ENCODE measurements at regions not wholly inside any gene's neighbourhood (a gene's known extent, or its start where the extent isn't known, plus 50 kb on each side); places are given as distances from the start of the nearest gene placed in this dataset.
"Not testable (repeated sequence)": the region's sequence is repeated elsewhere in the genome, so short reads cannot be mapped to it uniquely, and the experiment has no call there.

GRCh38 chr16:59331708-59332107 is 597.6 kb upstream of the GOT2 start:
- H3K4me1 ChIP-seq (ENCODE audit: control insufficient read depth in 3 of 3, insufficient read depth in 2 of 3, low read depth in 1 of 3, low read length in 2 of 3); H3K9me3 ChIP-seq (ENCODE audit: control insufficient read depth in 2 of 2, insufficient read depth in 1 of 2, low read depth in 1 of 2, low read length in 1 of 2); H3K4me3 ChIP-seq (ENCODE audit: low read depth in 1 of 3, low read length in 3 of 3); H3K27ac ChIP-seq (ENCODE audit: low read depth in 1 of 3, low read length in 2 of 3); DNase-seq; H3K36me3 ChIP-seq (ENCODE audit: control insufficient read depth in 3 of 3, insufficient read depth in 2 of 3, low read depth in 1 of 3, low read length in 3 of 3); H3K27me3 ChIP-seq (ENCODE audit: control insufficient read depth in 3 of 3, insufficient read depth in 3 of 3, low read length in 3 of 3); FAIRE-seq: not testable (repeated sequence)
- WGBS, 3 donors: 84 to 92% (median 90%) methylated on average over 3 of the region's 3 CpGs

- Histone ChIP-seq H3K27ac (ENCODE audit: low read depth in 1 of 3, low read length in 2 of 3) (no peak overlapping the region), H3K27me3 (ENCODE audit: control insufficient read depth in 3 of 3, insufficient read depth in 3 of 3, low read length in 3 of 3) (no peaks in the 10 kb centered on the region), H3K4me1 (ENCODE audit: control insufficient read depth in 3 of 3, insufficient read depth in 2 of 3, low read depth in 1 of 3, low read length in 2 of 3) (no peaks in the 10 kb centered on the region), H3K4me3 (ENCODE audit: low read depth in 1 of 3, low read length in 3 of 3) (no peak overlapping the region), H3K36me3 (ENCODE audit: control insufficient read depth in 3 of 3, insufficient read depth in 2 of 3, low read depth in 1 of 3, low read length in 3 of 3) (no peaks in the 10 kb centered on the region), H3K9me3 (ENCODE audit: control insufficient read depth in 2 of 2, insufficient read depth in 1 of 2, low read depth in 1 of 2, low read length in 1 of 2) (no peaks in the 10 kb centered on the region)
- DNase-seq: no peak
- 68 to 88% (median 79%) methylated on average over 2 of the region's 2 CpGs for WGBS, 3 donors
- FAIRE-seq: no peak
Measured at GRCh38 chr16:59330019-59330670, 596.0 kb upstream of the GOT2 start.

DNA sequence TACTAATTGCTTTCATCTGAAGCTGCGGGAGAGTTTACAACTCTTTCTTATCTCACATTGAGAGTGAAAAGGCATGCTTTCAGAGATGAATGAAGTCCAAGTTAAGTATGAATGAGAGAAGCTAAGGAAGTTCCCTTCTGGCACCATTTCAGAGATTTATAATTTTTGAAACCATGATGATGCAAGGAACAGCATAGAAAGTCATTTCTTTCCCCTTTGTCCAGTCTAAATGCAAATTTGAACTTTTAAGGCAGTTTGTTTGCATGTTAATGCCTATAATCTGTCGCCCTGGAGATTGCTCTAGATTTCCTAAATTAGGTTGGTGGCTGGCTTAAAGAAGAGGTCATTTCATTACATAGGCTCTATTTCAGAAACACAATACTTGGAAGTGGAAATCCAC is 594.8 kb upstream of the GOT2 start:
- Histone ChIP-seq H3K36me3 (ENCODE audit: control insufficient read depth in 3 of 3, insufficient read depth in 2 of 3, low read depth in 1 of 3, low read length in 3 of 3) (no peaks in the 10 kb centered on the region), H3K4me3 (ENCODE audit: low read depth in 1 of 3, low read length in 3 of 3) (no peak overlapping the region), H3K27me3 (ENCODE audit: control insufficient read depth in 3 of 3, insufficient read depth in 3 of 3, low read length in 3 of 3) (no peaks in the 10 kb centered on the region), H3K9me3 (ENCODE audit: control insufficient read depth in 2 of 2, insufficient read depth in 1 of 2, low read depth in 1 of 2, low read length in 1 of 2) (no peaks in the 10 kb centered on the region), H3K27ac (ENCODE audit: low read depth in 1 of 3, low read length in 2 of 3) (no peak overlapping the region), H3K4me1 (ENCODE audit: control insufficient read depth in 3 of 3, insufficient read depth in 2 of 3, low read depth in 1 of 3, low read length in 2 of 3) (no peaks in the 10 kb centered on the region)
- WGBS, 3 donors: 44 to 72% (median 71%) methylated on average over 2 of the region's 2 CpGs
- DNase-seq (no peak), FAIRE-seq (no peak)

DNA sequence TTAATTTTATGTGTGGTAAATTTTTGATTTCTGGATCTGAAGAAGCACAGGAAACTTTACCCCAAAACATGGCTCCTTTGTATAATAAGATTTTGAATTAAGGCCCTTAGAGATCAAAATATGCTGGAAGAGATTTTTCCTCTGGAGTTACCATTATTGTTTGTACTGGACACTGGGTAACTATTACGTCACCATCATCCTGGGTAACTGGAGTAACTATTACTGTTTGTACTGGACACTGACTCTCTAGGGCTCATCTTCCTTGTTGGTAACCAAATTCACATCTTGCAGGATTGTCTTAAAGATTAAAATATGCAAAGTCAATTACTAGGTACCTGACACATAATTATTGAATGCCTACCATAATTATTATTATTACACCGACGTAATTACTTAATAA is 593.8 kb upstream of the GOT2 start:
- Histone ChIP-seq H3K9me3 (ENCODE audit: control insufficient read depth in 2 of 2, insufficient read depth in 1 of 2, low read depth in 1 of 2, low read length in 1 of 2) (no peaks in the 10 kb centered on the region), H3K27ac (ENCODE audit: low read depth in 1 of 3, low read length in 2 of 3) (no peak overlapping the region), H3K4me1 (ENCODE audit: control insufficient read depth in 3 of 3, insufficient read depth in 2 of 3, low read depth in 1 of 3, low read length in 2 of 3) (no peaks in the 10 kb centered on the region), H3K4me3 (ENCODE audit: low read depth in 1 of 3, low read length in 3 of 3) (no peak overlapping the region), H3K36me3 (ENCODE audit: control insufficient read depth in 3 of 3, insufficient read depth in 2 of 3, low read depth in 1 of 3, low read length in 3 of 3) (no peaks in the 10 kb centered on the region), H3K27me3 (ENCODE audit: control insufficient read depth in 3 of 3, insufficient read depth in 3 of 3, low read length in 3 of 3) (no peaks in the 10 kb centered on the region)
- FAIRE-seq (no peak), DNase-seq (no peak)
- WGBS, 3 donors: 87 to 92% (median 91%) methylated on average over 3 of the region's 3 CpGs

DNA sequence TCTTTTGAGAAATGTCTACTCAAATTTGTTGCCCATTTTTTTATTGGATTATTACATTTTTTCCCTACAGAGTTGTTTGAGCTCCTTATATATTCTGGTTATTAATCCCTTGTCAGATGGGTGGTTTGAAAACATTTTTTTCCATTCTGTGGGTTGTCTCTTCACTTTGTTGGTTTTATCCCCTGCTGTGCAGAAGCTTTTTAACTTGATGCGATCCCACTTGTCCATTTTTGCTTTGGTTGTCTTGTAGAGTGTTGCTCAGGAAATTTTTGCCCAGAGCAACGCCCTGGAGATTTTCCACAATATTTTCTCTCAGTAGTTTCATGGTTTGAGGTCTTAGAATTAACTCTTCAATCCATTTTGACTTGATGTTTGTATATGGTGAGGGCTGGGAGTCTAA is 592.8 kb upstream of the GOT2 start:
- Histone ChIP-seq H3K27me3 (ENCODE audit: control insufficient read depth in 3 of 3, insufficient read depth in 3 of 3, low read length in 3 of 3) (no peaks in the 10 kb centered on the region), H3K36me3 (ENCODE audit: control insufficient read depth in 3 of 3, insufficient read depth in 2 of 3, low read depth in 1 of 3, low read length in 3 of 3) (no peaks in the 10 kb centered on the region), H3K4me1 (ENCODE audit: control insufficient read depth in 3 of 3, insufficient read depth in 2 of 3, low read depth in 1 of 3, low read length in 2 of 3) (no peaks in the 10 kb centered on the region), H3K27ac (ENCODE audit: low read depth in 1 of 3, low read length in 2 of 3) (no peak overlapping the region), H3K9me3 (ENCODE audit: control insufficient read depth in 2 of 2, insufficient read depth in 1 of 2, low read depth in 1 of 2, low read length in 1 of 2) (no peaks in the 10 kb centered on the region), H3K4me3 (ENCODE audit: low read depth in 1 of 3, low read length in 3 of 3) (no peak overlapping the region)
- FAIRE-seq (no peak), DNase-seq (no peak)
- WGBS, 3 donors: 43 to 49% (median 49%) methylated on average over 2 of the region's 2 CpGs

GRCh38 chr16:59324462-59324861 is 590.3 kb upstream of the GOT2 start:
- H3K36me3 ChIP-seq (ENCODE audit: control insufficient read depth in 3 of 3, insufficient read depth in 2 of 3, low read depth in 1 of 3, low read length in 3 of 3): no peaks in the 10 kb centered on the region
- H3K27me3 ChIP-seq (ENCODE audit: control insufficient read depth in 3 of 3, insufficient read depth in 3 of 3, low read length in 3 of 3): no peaks in the 10 kb centered on the region
- DNase-seq: no peak
- WGBS, 3 donors: 56 to 69% (median 63%) methylated on average over 5 of the region's 5 CpGs
- no peaks in the 10 kb centered on the region for H3K9me3 ChIP-seq (ENCODE audit: control insufficient read depth in 2 of 2, insufficient read depth in 1 of 2, low read depth in 1 of 2, low read length in 1 of 2)
- H3K27ac ChIP-seq (ENCODE audit: low read depth in 1 of 3, low read length in 2 of 3): no peak overlapping the region
- H3K4me3 ChIP-seq (ENCODE audit: low read depth in 1 of 3, low read length in 3 of 3): no peak overlapping the region
- no peak for FAIRE-seq
- no peaks in the 10 kb centered on the region for H3K4me1 ChIP-seq (ENCODE audit: control insufficient read depth in 3 of 3, insufficient read depth in 2 of 3, low read depth in 1 of 3, low read length in 2 of 3)

DNA sequence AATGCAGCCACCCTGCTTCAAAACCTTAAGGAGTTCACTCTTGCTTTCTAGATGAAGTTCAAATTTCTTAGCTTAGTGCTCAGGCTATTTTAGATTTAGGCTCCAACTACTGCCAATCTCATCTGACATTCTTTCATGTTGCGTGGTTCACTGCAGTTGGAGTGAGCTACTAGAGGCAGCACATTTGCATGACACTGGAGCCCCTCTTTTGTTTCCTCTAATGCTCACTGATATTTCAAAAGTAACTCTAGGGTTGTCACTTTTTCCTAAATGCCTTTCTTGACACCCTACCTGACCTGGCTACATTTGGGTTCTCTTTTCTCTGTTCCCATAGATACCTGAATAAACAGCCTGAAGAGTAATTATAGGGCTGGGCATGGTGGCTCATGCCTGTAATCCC is 586.5 kb upstream of the GOT2 start:
- Histone ChIP-seq H3K4me3 (ENCODE audit: low read depth in 1 of 3, low read length in 3 of 3) (no peak overlapping the region), H3K4me1 (ENCODE audit: control insufficient read depth in 3 of 3, insufficient read depth in 2 of 3, low read depth in 1 of 3, low read length in 2 of 3) (no peaks in the 10 kb centered on the region), H3K9me3 (ENCODE audit: control insufficient read depth in 2 of 2, insufficient read depth in 1 of 2, low read depth in 1 of 2, low read length in 1 of 2) (no peaks in the 10 kb centered on the region), H3K27ac (ENCODE audit: low read depth in 1 of 3, low read length in 2 of 3) (no peak overlapping the region), H3K27me3 (ENCODE audit: control insufficient read depth in 3 of 3, insufficient read depth in 3 of 3, low read length in 3 of 3) (no peaks in the 10 kb centered on the region), H3K36me3 (ENCODE audit: control insufficient read depth in 3 of 3, insufficient read depth in 2 of 3, low read depth in 1 of 3, low read length in 3 of 3) (no peaks in the 10 kb centered on the region)
- DNase-seq: no peak
- 84 to 92% (median 86%) methylated on average over 1 of the region's 1 CpG for WGBS, 3 donors
- no peak for FAIRE-seq

DNA sequence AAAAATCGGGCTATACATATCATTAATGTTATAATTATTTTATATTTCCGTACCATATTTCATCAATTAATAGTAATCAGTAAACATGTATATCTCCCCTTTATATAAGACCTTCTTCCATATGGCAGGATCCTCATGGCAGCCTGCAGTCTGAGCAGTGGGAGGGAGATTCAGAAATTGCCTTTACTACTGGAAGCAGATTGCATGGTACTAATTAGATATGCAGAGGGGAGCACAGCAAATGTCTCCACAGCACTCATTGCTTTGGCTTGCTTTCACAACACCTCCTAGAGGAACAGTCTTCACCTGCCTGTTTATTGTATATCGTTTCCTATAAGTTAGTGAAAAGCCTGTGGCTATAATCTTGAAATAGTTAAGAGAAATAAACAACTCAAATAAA is 585.8 kb upstream of the GOT2 start:
- no peak overlapping the region for H3K27ac ChIP-seq (ENCODE audit: low read depth in 1 of 3, low read length in 2 of 3)
- WGBS, 3 donors: 79 to 83% (median 83%) methylated on average over 3 of the region's 3 CpGs
- no peak overlapping the region for H3K4me3 ChIP-seq (ENCODE audit: low read depth in 1 of 3, low read length in 3 of 3)
- H3K27me3 ChIP-seq (ENCODE audit: control insufficient read depth in 3 of 3, insufficient read depth in 3 of 3, low read length in 3 of 3): no peaks in the 10 kb centered on the region
- FAIRE-seq (no peak), DNase-seq (no peak)
- no peaks in the 10 kb centered on the region for H3K36me3 ChIP-seq (ENCODE audit: control insufficient read depth in 3 of 3, insufficient read depth in 2 of 3, low read depth in 1 of 3, low read length in 3 of 3)
- H3K9me3 ChIP-seq (ENCODE audit: control insufficient read depth in 2 of 2, insufficient read depth in 1 of 2, low read depth in 1 of 2, low read length in 1 of 2): no peaks in the 10 kb centered on the region
- H3K4me1 ChIP-seq (ENCODE audit: control insufficient read depth in 3 of 3, insufficient read depth in 2 of 3, low read depth in 1 of 3, low read length in 2 of 3): no peaks in the 10 kb centered on the region

DNA sequence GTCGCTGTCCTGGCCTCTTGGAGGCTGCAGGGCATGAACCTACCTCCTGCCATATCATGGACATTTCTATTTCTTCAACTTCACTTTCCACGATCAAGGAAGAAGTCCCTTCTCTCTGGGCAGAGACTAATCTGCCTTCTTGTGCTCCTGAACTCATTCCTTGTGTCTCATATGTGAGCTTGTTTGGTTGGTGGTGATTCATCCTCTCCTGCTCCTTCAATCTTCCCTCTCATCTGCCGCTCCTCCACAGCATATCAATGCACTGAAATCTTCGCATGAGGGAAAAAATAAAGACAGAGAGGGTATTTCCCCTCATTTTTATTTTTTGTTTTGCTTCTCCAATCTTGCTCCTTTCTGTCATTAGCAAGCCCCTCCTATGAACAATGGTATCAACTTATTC is 571.7 kb upstream of the GOT2 start:
- H3K4me3 ChIP-seq (ENCODE audit: low read depth in 1 of 3, low read length in 3 of 3): no peak overlapping the region
- H3K27me3 ChIP-seq (ENCODE audit: control insufficient read depth in 3 of 3, insufficient read depth in 3 of 3, low read length in 3 of 3): no peaks in the 10 kb centered on the region
- H3K4me1 ChIP-seq (ENCODE audit: control insufficient read depth in 3 of 3, insufficient read depth in 2 of 3, low read depth in 1 of 3, low read length in 2 of 3): no peaks in the 10 kb centered on the region
- no peak overlapping the region for H3K27ac ChIP-seq (ENCODE audit: low read depth in 1 of 3, low read length in 2 of 3)
- 66 to 84% (median 77%) methylated on average over 4 of the region's 4 CpGs for WGBS, 3 donors
- H3K36me3 ChIP-seq (ENCODE audit: control insufficient read depth in 3 of 3, insufficient read depth in 2 of 3, low read depth in 1 of 3, low read length in 3 of 3): no peaks in the 10 kb centered on the region
- no peaks in the 10 kb centered on the region for H3K9me3 ChIP-seq (ENCODE audit: control insufficient read depth in 2 of 2, insufficient read depth in 1 of 2, low read depth in 1 of 2, low read length in 1 of 2)
- DNase-seq (no peak), FAIRE-seq (no peak)

Measured in small intestine (tissue), 7 donors.